Karpas-422 (cell line): ENCODE measurements at regions not wholly inside any gene's neighbourhood (a gene's known extent, or its start where the extent isn't known, plus 50 kb on each side); places are given as distances from the start of the nearest gene placed in this dataset.

Experiments
- DNase-seq: peaks from one replicate; pipeline ENCODE4 v3.0.0-alpha.2; 2015
- H2AFZ ChIP-seq: fragments of 200-600 bp; sonication (generic); 2 replicates; pipeline ENCODE4 v1.6.1; 2014; ENCODE audit warnings: antibody characterized with exemption, low read length, mixed read lengths
- H3K27ac ChIP-seq: fragments of 200-600 bp; sonication (generic); 2 replicates; pipeline ENCODE4 v1.5.1; 2014; ENCODE audit warnings: mild to moderate bottlenecking, low read length, moderate library complexity
- H3K27me3 ChIP-seq: fragments of 200-600 bp; sonication (generic); 2 replicates; pipeline ENCODE4 v1.6.1; 2014; ENCODE audit warnings: low read length, mixed read lengths
- H3K36me3 ChIP-seq: fragments of 200-600 bp; sonication (generic); 2 replicates; pipeline ENCODE4 v1.6.1; 2014; ENCODE audit warnings: low read length, mixed read lengths; ENCODE audit not compliant: insufficient read depth
- H3K4me1 ChIP-seq: fragments of 200-600 bp; sonication (generic); 2 replicates; pipeline ENCODE4 v1.6.1; 2014; ENCODE audit warnings: mild to moderate bottlenecking, low read length, mixed read lengths
- H3K4me2 ChIP-seq: fragments of 200-600 bp; sonication (generic); 2 replicates; pipeline ENCODE4 v1.6.1; 2014; ENCODE audit warnings: low read length, low read depth, mild to moderate bottlenecking; ENCODE audit not compliant: poor library complexity, severe bottlenecking
- H3K4me3 ChIP-seq: fragments of 200-600 bp; sonication (generic); 2 replicates; pipeline ENCODE4 v1.5.1; 2014; ENCODE audit warnings: mild to moderate bottlenecking, antibody characterized with exemption, low read length, mixed read lengths
- H3K79me2 ChIP-seq: fragments of 200-600 bp; sonication (generic); 2 replicates; pipeline ENCODE4 v1.6.1; 2014; ENCODE audit warnings: mild to moderate bottlenecking, low read length, mixed read lengths
- H3K9ac ChIP-seq: fragments of 200-600 bp; sonication (generic); 2 replicates; pipeline ENCODE4 v1.6.0; 2014; ENCODE audit warnings: low read length
- H3K9me2 ChIP-seq: fragments of 200-600 bp; sonication (generic), shearing (Covaris generic); replicated peaks from 2 replicates; pipeline ENCODE4 v1.6.0; 2014; ENCODE audit warnings: mild to moderate bottlenecking, low read length, moderate library complexity; ENCODE audit not compliant: insufficient read depth
- H3K9me3 ChIP-seq: fragments of 300-700, 200-600 bp; sonication (generic); 2 replicates; pipeline ENCODE4 v1.6.1; 2014; ENCODE audit warnings: low read length, mixed read lengths
- H4K20me1 ChIP-seq: fragments of 200-600 bp; sonication (generic); 2 replicates; pipeline ENCODE4 v1.6.1; 2014; ENCODE audit warnings: mild to moderate bottlenecking, antibody characterized with exemption, low read length, low read depth; ENCODE audit not compliant: insufficient read depth

DNA sequence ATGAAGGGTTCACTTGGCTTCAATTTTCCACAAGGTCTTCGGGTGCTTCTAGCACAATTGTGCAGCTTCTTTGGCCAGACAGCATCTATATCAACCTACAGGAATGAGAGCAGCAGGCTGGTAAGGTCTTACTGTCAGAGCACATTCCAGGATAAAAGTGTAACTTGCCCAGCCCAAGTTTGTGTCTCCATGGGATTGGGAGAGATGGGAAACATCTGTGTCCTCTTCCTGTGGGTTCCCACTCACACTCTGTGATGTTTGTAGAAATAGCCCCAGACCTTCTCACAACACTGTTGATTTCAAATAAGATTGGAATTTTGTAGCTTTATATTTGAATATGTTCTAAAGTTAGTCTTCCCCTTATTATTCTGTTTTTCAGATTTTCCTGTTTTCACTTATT is 83.4 kb upstream of the RGS17 start:
- Histone ChIP-seq H3K4me3 (no peak overlapping the region), H3K4me1 (no peaks in the 10 kb centered on the region), H3K4me2 (no peak overlapping the region), H3K9ac (no peak overlapping the region), H2AFZ (no peak overlapping the region), H3K36me3 (no peaks in the 10 kb centered on the region), H3K9me3 (no peaks in the 10 kb centered on the region), H3K27me3 (no peaks in the 10 kb centered on the region), H4K20me1 (no peaks in the 10 kb centered on the region), H3K27ac (no peak overlapping the region), H3K9me2 (no peaks in the 10 kb centered on the region), H3K79me2 (no peaks in the 10 kb centered on the region)
- DNase-seq = no peak

DNA sequence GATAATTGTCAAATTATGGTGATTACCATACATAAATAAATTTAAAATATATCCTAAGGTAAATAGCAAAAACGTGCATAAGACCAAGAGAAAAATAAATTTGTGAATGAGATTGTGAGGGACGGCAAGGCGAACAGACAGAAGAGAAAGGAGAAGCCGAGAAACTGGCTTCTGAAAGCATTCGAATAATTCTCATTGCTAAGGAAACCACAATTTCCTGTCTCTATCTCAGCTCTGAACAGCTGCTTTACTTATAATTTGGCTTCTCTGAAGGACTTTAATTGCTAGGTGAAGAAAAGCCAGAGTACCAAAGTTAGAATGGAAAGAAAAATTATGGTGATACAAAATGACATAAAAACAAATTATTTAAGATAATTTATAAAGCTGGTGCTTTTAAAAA is 79.0 kb upstream of the RGS17 start:
- Histone ChIP-seq H3K27ac (no peak overlapping the region), H3K4me2 (no peak overlapping the region), H3K4me1 (no peaks in the 10 kb centered on the region), H4K20me1 (no peaks in the 10 kb centered on the region), H3K9me2 (no peaks in the 10 kb centered on the region), H3K9me3 (no peaks in the 10 kb centered on the region), H3K36me3 (no peaks in the 10 kb centered on the region), H2AFZ (no peak overlapping the region), H3K9ac (no peak overlapping the region), H3K4me3 (no peak overlapping the region), H3K27me3 (no peaks in the 10 kb centered on the region), H3K79me2 (no peaks in the 10 kb centered on the region)
- DNase-seq = no peak

GRCh38 chr6:153208706-153209105 is 77.6 kb upstream of the RGS17 start:
- Histone ChIP-seq H3K4me3 (no peak overlapping the region), H3K27me3 (no peaks in the 10 kb centered on the region), H4K20me1 (no peaks in the 10 kb centered on the region), H3K4me2 (no peak overlapping the region), H3K9me2 (no peaks in the 10 kb centered on the region), H2AFZ (no peak overlapping the region), H3K79me2 (no peaks in the 10 kb centered on the region), H3K36me3 (no peaks in the 10 kb centered on the region), H3K27ac (no peak overlapping the region), H3K4me1 (no peaks in the 10 kb centered on the region), H3K9me3 (no peaks in the 10 kb centered on the region), H3K9ac (no peak overlapping the region)
- no peak for DNase-seq

DNA sequence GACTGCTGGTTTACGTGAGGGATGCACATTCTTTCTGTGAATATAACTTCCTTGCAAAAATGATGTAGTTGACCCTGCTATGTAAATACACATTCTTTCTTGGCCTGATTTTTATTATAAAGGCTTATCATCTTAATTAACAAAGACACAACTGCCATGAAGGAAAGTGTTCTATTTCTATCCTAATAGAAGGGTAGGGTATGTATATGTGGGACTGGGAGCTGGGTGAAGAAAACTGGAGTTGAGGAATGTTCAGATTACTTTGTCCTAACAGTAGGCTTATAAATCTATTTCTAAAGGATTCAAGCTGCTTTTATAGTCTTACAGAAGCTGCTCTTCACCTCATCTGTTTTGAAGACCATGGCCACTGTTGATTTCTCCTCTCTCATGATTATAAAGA is 76.5 kb upstream of the RGS17 start:
- Histone ChIP-seq H2AFZ (no peak overlapping the region), H3K27ac (no peak overlapping the region), H3K9ac (no peak overlapping the region), H3K9me3 (no peaks in the 10 kb centered on the region), H3K4me1 (no peaks in the 10 kb centered on the region), H3K4me3 (no peak overlapping the region), H3K4me2 (no peak overlapping the region), H3K27me3 (no peaks in the 10 kb centered on the region), H3K9me2 (no peaks in the 10 kb centered on the region), H3K36me3 (no peaks in the 10 kb centered on the region), H4K20me1 (no peaks in the 10 kb centered on the region), H3K79me2 (no peaks in the 10 kb centered on the region)
- no peak for DNase-seq

- no peaks in the 10 kb centered on the region for H3K9me3 ChIP-seq
- H2AFZ ChIP-seq = no peak overlapping the region
- H3K9ac ChIP-seq = no peak overlapping the region
Observed at GRCh38 chr6:153207006-153207405, 75.9 kb upstream of the RGS17 start.

GRCh38 chr6:153192943-153193885 is 62.1 kb upstream of the RGS17 start:
- Histone ChIP-seq H3K4me2 (no peak overlapping the region), H3K9ac (no peak overlapping the region), H3K36me3 (no peaks in the 10 kb centered on the region), H3K79me2 (no peaks in the 10 kb centered on the region), H3K9me3 (no peaks in the 10 kb centered on the region), H2AFZ (no peak overlapping the region), H3K9me2 (no peaks in the 10 kb centered on the region), H3K27me3 (no peaks in the 10 kb centered on the region), H3K4me3 (no peak overlapping the region), H3K4me1 (no peaks in the 10 kb centered on the region), H4K20me1 (no peaks in the 10 kb centered on the region), H3K27ac (no peak overlapping the region)
- DNase-seq = no peak

More at GRCh38 chr6:153207006-153207405, 75.9 kb upstream of the RGS17 start:
- H3K4me2 ChIP-seq = no peak overlapping the region
- no peaks in the 10 kb centered on the region for H3K4me1 ChIP-seq
- no peaks in the 10 kb centered on the region for H3K27me3 ChIP-seq
- H3K79me2 ChIP-seq = no peaks in the 10 kb centered on the region
- no peaks in the 10 kb centered on the region for H3K36me3 ChIP-seq
- H3K27ac ChIP-seq = no peak overlapping the region
- no peak overlapping the region for H3K4me3 ChIP-seq
- DNase-seq = no peak
- H4K20me1 ChIP-seq = no peaks in the 10 kb centered on the region
- H3K9me2 ChIP-seq = no peaks in the 10 kb centered on the region

GRCh38 chr6:153183925-153184324 is 52.8 kb upstream of the RGS17 start:
- Histone ChIP-seq H3K36me3 (no peaks in the 10 kb centered on the region), H3K4me3 (no peak overlapping the region), H3K9me3 (no peaks in the 10 kb centered on the region), H4K20me1 (no peaks in the 10 kb centered on the region), H3K9me2 (no peaks in the 10 kb centered on the region), H3K27ac (no peak overlapping the region), H3K27me3 (no peaks in the 10 kb centered on the region), H3K4me1 (no peaks in the 10 kb centered on the region), H3K4me2 (no peak overlapping the region), H2AFZ (no peak overlapping the region), H3K9ac (no peak overlapping the region), H3K79me2 (no peaks in the 10 kb centered on the region)
- DNase-seq = no peak
